Kasumi-1 (cell line): ENCODE measurements at regions not wholly inside any gene's neighbourhood (a gene's known extent, or its start where the extent isn't known, plus 50 kb on each side); places are given as distances from the start of the nearest gene placed in this dataset.
"Not testable (repeated sequence)": the region's sequence is repeated elsewhere in the genome, so short reads cannot be mapped to it uniquely, and the experiment has no call there.

Source experiments
- DNase-seq, 2 experiments: peaks; one replicate each; lab custom pipeline; 2025; lab: John Stamatoyannopoulos, UW

DNA sequence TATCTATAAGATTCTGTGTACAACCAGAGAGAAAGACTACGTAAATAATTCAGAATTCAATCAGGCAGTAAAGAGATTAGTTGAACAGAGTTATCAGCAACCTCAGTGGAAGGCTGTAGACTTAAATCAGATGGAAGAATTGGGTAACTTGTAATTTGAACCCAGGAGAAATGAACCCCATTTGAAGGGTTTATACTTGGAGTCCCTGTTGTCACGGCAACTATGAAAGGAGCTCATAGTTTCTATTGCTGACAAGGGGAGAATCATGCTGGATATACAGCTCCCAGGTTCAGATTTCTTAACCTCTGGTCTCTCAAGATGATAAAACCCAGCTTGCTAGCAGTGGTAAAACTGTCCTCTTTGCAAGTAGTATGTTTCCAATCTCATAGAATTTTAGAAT lies 54.4 kb upstream of the BMP4 start:
- DNase-seq: no peak

DNA sequence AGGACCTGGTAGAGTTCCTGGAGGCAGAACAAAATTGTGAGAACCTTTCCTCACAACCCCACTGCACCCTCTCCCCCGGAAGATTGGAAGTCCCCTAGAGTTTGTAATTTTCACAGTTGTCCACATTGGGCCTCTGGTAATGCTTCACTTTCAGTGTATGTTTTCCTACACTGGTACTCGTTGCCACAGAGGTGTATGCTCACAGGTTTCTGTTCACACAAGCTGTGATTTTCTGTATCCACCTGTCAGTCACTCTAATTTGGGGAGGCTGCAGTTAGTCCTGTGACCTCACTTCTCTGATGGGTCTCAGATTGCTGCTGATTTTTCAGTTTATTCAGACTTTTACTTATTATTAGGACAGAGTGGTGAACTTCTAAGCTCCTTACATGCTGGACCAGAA lies 66.4 kb upstream of the BMP4 start:
- DNase-seq: no peak

GRCh38 chr14:54025661-54026060 lies 69.0 kb upstream of the BMP4 start:
- DNase-seq: peak; percentile 20 to 24

GRCh38 chr14:54026671-54027070 lies 70.0 kb upstream of the BMP4 start:
- DNase-seq: no peak

- not testable (repeated sequence) for DNase-seq
These were observed 74.4 kb upstream of the BMP4 start for GRCh38 chr14:54030996-54031395.

DNA sequence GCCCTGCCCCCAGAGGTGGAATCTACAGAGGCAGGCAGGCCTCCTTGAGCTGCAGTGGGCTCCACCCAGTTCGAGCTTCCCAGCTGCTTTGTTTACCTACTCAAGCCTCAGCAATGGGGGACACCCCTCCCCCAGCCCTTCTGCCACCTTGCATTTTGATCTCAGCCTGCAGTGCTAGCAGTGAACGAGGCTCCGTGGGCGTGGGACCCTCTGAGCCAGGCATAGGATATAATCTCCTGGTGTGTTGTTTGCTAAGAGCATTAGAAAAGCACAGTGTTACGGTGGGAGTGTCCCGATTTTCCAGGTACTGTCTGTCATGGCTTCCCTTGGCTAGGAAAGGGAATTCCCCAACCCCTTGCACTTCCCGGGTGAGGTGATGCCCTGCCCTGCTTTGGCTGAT lies 76.7 kb upstream of the BMP4 start:
- DNase-seq: not testable (repeated sequence)

DNA sequence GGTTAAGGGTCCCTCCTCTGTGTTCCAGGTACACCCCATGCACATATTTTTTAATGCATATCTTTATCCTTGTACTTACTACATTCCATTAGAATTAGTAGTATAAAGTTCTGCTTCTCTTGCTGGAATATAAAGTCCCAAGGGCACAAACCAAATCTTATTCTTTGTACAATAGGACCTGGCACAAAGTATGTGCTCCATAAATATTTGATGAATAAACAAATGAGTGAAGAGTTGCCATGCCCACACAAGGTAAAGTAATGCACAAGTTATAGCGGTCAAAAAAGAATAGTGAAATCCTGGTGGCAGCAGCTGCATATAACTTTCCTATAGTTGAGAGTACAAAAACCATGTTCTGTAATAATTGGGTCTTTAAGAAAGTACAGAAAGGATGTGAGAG lies 82.1 kb upstream of the BMP4 start:
- no peak for DNase-seq

DNA sequence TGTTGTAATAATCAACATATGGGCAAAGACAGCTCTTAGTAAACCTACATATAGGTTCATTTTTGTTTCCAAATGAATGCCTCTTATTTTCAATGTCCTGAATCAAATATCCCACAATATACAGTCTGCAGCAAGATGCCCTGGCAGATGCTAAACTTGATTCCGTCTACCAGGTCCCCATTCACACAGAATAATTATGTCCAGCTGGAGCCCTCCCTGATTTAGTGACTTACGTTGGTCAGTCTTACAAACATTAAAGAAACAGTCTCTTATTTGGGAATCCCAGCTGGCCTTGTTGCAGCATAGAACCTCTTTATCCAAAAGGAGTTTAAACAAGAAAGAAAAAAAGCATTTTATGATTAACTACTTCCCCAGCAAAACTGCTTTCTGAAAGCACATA lies 82.7 kb upstream of the BMP4 start:
- DNase-seq: no peak

DNA sequence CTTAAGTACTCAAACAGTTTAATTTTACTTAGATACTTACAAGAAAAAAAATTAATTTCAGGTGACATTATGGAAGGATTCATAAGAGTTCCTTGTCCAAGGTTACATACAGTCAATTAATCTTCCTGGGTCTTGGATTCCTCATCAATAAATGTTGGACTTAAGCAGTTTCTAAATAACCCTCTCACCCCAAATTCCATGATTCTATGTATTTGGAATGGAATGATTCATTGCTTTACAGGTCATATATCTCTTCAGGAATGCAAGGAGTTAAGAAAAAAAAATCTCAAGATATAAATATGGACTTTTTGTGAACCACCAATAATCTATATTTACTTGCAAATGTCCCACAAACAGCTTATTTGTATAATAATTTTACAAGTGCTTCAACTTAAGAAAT lies 84.2 kb upstream of the BMP4 start:
- DNase-seq: no peak

DNA sequence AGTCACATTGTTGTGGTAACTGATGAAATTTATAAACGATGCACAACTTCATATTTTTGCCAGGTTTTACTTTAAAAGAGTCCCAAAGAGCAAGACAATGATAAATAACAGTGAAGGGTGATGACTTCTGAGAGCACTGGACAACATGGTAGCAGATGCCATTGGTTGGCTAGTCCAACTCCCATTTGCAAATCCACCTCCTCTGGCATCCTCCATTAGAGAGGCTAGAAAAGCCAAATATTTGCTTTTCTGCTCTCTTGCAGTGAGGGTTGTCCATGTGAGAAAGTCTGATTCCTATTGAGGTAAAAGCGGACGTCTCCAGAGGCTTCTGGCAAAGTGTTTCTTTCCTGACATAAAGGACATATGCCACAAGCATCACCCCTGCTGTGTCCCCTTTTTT lies 89.6 kb upstream of the BMP4 start:
- no peak for DNase-seq

DNA sequence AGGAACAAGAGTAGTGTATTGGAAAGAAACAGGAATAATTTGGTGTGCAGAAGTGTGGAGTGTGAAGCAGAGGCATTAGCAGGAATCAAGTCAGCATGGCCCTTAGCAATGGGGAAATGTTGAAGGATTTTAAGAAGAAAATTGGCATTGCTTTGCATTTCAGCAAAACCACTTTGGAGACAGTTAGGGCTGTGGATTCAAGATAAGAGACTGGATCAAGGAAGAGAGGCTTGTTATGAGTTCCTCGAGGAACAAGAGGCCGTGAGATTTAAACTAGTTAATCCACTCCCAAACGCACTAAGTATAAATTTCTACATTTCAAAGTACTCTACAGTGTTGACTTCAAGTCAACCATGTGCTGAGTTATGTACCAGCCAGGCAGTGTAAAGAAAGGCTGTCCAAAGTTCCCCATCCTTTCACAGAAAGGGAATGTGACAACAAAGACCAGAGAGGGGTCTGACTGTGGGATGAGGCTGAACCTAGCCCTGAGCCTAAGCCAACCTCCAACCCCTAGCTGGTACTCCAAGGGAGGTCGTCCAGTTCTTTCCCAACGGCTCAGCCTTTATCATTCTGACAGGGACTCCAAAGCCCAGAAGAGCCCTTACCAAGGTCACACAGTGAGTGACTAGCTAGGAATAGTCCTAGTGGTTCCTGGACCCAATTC lies 91.2 kb upstream of the BMP4 start:
- DNase-seq: no peak

GRCh38 chr14:54048311-54048710 lies 91.7 kb upstream of the BMP4 start:
- no peak for DNase-seq

DNA sequence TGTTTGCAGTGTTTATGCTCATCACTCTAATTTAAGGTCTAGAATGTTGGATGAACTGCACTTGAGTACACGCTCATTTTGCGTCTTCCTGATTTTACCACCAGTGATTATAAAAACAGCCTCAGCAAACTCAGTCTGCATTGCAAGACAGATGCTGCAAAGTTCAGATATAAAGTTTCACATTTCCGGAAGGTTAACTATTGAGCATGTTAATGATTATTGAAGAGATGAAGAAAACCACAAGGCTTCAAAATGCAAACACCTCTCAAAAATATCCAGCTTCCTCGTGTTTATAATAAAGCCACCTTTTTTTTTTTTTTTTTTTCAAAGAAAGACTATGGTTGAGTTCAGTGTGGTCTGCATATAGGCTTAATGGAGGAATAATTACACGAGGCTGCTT lies 92.1 kb upstream of the BMP4 start:
- no peak for DNase-seq

- DNase-seq: no peak
These were observed 94.1 kb upstream of the BMP4 start for GRCh38 chr14:54050759-54051158.

GRCh38 chr14:54052696-54053385 lies 96.2 kb upstream of the BMP4 start:
- no peak for DNase-seq

DNA sequence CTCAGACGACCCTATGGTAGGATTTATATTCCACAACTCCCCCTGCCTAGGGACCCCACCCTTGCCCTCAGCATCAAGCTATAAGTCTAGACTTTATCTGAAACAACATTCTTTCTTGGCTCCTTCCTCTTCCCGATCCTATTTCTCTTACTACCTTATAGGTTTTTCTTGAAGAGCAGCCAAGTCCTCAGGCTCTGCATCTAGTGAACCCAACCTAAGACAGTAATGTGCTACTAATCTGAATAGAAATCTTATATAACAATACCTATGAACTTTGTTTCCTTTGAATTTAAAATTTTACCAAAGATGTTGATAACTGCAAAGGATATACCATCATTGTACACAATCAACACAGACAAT lies 96.7 kb upstream of the BMP4 start:
- no peak for DNase-seq

DNA sequence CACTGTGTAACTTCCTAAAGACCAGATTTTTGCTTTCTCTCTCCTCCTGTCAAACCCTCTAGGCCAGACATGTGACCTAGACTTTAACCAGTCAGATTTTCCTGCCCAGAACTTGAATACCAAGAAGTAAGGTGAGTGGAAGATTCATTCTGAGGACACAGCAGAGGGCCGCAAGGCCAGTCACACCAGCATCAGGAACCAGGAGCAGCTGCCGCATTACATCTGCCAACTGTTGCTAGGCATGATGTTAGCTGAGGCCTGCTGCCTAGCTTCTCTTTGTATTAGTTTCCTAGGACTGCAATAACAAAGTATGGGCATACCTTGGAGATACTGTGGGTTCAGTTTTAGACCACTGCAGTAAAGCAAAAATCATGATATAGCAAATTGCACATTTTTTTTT lies 101.9 kb upstream of the BMP4 start:
- no peak for DNase-seq

GRCh38 chr14:54083549-54084239 lies 127.1 kb upstream of the BMP4 start:
- DNase-seq: no peak

GRCh38 chr14:54085232-54085761 lies 128.7 kb upstream of the BMP4 start:
- no peak for DNase-seq

DNA sequence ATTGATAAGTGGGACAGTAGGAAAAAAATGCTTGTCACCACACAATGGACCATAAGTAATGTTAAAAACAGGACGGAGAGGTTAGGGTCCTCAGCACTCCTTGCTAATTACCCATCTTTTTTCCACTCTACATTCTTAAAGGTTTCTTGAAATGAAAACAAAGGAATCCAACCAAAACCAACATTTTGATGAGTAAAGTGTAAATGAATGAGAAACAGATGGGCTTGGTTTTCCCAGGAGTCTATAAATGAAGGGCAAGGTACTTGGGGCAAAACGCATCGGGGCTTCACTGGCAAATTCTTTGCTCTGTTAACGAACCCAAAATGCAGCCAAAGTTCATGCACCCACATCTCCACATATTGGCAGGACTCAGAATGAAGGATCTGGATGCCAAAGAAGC lies 129.2 kb upstream of the BMP4 start:
- no peak for DNase-seq

DNA sequence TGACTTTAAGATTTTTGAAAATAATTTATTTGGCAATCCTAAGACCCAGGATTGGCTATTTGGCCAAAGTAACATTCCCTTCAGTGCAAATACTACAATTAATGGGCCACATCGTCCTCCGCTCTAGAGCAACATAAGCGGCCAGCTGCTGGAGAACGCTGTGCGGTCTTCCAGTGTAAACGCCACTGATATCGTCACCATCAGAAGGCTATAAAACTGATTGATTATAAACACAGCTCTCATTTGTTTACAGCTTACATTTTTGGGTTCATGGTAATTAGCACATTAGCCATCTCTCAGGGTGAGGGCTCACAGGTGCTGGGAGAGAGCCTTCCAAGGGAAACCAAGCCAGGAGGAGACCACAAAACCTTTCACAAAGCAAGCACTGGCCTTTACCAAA lies 130.1 kb upstream of the BMP4 start:
- DNase-seq: no peak

- DNase-seq: no peak
These were observed 130.8 kb upstream of the BMP4 start for GRCh38 chr14:54087376-54087775.

GRCh38 chr14:54088271-54088670 lies 131.6 kb upstream of the BMP4 start:
- DNase-seq: no peak
